ENCODE measurements at regions not wholly inside any gene's neighbourhood (a gene's known extent, or its start where the extent isn't known, plus 50 kb on each side); places are given as distances from the start of the nearest gene placed in this dataset.

DNA sequence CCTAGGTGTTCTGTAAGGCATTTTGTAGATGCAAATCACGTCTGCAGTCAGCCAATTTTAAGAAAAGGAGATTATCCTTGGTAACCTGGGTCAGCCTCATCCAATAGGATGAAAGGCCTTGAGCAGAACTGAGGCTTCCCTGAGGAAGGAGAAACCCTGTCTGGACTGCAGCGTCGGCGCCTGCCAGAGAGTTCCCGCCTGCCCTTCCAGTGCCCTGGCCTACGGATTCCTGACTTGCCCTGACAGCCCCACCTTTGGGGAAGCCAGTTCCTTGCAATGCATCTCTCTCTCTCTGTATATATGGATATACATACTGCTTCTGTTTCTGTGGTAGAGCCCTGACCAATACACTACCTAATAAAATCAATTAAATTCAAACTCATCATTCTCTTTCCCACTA is 66.2 kb upstream of the RUFY1 start:
- TF ChIP-seq, protein P1, sequence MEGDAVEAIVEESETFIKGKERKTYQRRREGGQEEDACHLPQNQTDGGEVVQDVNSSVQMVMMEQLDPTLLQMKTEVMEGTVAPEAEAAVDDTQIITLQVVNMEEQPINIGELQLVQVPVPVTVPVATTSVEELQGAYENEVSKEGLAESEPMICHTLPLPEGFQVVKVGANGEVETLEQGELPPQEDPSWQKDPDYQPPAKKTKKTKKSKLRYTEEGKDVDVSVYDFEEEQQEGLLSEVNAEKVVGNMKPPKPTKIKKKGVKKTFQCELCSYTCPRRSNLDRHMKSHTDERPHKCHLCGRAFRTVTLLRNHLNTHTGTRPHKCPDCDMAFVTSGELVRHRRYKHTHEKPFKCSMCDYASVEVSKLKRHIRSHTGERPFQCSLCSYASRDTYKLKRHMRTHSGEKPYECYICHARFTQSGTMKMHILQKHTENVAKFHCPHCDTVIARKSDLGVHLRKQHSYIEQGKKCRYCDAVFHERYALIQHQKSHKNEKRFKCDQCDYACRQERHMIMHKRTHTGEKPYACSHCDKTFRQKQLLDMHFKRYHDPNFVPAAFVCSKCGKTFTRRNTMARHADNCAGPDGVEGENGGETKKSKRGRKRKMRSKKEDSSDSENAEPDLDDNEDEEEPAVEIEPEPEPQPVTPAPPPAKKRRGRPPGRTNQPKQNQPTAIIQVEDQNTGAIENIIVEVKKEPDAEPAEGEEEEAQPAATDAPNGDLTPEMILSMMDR (IDR thresholded peaks at IDR 0.05) = no peak
- no peak for TF ChIP-seq POLR2A (IDR thresholded peaks at IDR 0.05)

Measured in adrenal gland (tissue), 5 donors.